GM10266 (cell line): ENCODE measurements at regions not wholly inside any gene's neighbourhood (a gene's known extent, or its start where the extent isn't known, plus 50 kb on each side); places are given as distances from the start of the nearest gene placed in this dataset.
"Not testable (repeated sequence)": the region's sequence is repeated elsewhere in the genome, so short reads cannot be mapped to it uniquely, and the experiment has no call there.

Experiments used
- DNase-seq: peaks from one replicate; pipeline ENCODE4 v3.0.0; 2012; ENCODE audit errors: extremely low spot score
- TF ChIP-seq, protein P1 (sequence below): IDR thresholded peaks from 2 replicates; pipeline ENCODE4 v1.5.1; 2012; ENCODE audit warnings: mild to moderate bottlenecking, low read depth; ENCODE audit not compliant: control insufficient read depth, insufficient read depth; ENCODE audit errors: missing control alignments

DNA sequence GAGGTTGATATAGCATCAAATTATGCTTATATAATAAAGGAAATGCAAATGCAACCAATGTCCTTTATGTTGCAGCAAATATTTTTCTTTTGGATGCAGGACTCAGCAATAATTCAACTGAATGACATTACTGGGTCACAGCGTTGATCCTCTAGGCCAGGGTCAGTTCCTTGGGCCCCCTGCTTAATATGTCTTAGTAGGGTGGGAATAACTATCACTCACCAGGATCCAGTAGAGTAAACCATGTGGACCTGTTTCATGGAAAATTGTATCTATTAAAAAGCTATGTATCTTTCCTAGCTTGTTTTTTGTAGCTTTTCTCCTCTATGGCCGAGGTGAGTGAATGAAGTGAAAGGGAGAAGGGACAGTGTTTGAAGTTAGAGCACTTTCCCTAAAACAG lies 161.5 kb upstream of the SSTR1 start:
- DNase-seq: no peak
- TF ChIP-seq, protein P1, sequence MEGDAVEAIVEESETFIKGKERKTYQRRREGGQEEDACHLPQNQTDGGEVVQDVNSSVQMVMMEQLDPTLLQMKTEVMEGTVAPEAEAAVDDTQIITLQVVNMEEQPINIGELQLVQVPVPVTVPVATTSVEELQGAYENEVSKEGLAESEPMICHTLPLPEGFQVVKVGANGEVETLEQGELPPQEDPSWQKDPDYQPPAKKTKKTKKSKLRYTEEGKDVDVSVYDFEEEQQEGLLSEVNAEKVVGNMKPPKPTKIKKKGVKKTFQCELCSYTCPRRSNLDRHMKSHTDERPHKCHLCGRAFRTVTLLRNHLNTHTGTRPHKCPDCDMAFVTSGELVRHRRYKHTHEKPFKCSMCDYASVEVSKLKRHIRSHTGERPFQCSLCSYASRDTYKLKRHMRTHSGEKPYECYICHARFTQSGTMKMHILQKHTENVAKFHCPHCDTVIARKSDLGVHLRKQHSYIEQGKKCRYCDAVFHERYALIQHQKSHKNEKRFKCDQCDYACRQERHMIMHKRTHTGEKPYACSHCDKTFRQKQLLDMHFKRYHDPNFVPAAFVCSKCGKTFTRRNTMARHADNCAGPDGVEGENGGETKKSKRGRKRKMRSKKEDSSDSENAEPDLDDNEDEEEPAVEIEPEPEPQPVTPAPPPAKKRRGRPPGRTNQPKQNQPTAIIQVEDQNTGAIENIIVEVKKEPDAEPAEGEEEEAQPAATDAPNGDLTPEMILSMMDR: no peak

DNA sequence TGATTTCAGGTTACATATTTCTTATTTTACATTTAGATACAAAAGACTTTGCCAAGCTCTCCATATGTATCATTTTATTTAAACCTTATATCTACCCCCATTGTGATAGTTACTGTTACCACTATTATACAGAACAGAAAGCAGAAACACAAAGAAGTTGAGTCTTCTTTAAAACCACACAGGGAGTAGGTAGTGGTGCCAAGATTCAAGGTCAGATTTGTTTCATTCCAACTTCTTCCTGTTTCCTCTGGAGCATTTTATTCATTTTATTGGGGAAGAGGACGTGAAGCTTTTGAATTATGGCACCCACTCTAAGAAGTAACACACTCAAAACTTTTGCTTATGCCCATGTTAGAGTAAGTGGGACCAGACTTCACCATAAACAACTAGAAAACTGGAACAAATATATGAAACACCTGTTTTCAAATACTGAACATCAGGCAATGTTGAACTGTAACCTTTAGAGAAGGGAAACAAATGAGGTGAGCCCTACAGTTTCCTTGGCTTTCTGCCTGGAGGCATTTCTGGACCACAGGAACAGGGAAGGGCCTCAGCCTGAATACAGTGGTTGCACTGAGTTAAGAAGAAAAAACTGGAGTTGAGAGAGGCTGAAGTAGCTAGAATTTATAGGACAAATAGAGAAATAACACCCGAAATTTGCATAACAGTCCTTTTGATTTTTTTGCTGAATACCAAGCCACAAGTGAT lies 160.4 kb upstream of the SSTR1 start:
- DNase-seq: no peak
- TF ChIP-seq, protein P1: no peak

DNA sequence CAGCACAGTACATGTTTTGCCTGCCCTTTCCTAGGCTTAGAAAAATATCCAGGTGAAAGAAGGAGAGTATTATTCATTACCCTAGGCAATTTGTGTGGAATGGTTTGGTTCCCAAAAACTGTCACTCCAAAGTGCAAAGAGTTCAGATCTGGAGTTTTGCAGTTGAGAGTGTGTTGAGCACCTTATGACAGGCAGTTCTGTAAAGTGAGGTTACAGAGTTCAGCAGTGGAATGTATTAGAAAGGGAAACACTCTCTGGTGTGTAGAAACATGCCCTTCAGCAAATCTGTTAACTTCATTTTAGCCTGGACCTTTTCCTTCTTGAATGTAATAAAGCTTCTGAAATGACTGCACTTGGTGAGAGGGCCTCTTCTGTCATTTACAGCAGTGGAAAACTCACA lies 154.0 kb upstream of the SSTR1 start:
- TF ChIP-seq, protein P1: no peak
- DNase-seq: no peak

DNA sequence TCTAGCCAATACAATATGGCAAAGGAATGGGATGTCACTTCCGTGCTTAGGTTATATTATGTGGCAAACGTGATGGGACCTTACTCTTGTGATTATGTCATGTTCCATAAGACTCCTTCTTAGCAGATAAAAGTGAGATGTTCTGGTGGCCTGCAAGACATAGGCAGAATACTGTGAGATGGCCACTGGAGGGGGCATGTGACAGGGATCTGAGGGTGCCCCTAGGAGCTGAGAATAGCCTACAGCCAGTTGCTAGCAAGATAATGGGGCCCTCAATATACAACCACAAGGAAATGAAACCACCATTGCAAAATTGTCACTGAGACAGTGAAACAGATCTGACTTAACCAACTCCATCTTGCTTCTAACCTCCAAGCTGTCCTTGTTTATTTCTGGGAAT lies 151.4 kb upstream of the SSTR1 start:
- TF ChIP-seq, protein P1: no peak
- DNase-seq: no peak

DNA sequence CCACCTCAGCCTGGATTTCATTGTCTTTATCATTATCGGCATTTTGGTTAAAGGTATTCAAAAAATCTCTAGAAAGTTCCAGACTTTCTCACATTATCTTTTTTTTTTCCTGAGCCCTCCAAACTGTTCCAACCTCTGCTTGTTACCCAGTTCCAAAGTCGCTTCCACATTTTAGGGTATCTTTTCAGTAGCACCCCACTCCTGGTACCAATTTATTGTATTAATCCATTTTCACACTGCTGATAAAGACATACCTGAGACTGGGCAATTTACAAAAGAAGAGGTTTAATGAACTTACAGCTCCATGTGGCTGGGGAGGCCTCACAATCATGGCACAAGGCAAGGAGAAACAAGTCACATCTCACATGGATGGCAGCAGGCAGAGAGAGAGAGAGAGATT lies 145.5 kb upstream of the SSTR1 start:
- DNase-seq: not testable (repeated sequence)

DNA sequence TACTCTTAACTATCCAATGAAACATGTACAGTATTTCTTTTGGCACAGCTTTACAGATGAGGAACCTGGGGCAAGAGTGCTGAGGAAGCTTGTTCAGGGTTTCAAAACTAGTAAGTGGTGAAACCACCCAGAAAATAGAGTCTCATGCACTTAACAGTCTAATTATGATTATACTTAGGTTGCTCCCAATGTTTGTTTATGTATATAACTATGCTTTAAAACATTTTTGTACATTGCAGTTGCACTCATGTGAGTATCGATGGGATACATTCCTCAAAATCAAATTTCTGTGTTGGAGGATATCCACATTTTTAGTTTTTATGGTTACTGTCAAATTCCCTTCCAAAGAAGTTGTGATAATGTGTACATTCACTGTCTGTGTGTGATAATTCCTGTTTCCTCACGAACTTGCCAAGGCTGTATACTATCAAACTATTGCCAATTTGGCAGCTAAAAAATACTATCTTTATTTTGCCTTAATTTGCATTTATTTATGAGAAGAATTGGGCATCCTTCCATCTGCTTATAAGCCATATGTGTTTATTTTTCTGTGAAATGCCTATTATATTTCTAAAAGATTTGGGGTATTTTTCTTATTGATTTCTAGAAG lies 143.9 kb upstream of the SSTR1 start:
- no peak for DNase-seq
- TF ChIP-seq, protein P1: no peak

DNA sequence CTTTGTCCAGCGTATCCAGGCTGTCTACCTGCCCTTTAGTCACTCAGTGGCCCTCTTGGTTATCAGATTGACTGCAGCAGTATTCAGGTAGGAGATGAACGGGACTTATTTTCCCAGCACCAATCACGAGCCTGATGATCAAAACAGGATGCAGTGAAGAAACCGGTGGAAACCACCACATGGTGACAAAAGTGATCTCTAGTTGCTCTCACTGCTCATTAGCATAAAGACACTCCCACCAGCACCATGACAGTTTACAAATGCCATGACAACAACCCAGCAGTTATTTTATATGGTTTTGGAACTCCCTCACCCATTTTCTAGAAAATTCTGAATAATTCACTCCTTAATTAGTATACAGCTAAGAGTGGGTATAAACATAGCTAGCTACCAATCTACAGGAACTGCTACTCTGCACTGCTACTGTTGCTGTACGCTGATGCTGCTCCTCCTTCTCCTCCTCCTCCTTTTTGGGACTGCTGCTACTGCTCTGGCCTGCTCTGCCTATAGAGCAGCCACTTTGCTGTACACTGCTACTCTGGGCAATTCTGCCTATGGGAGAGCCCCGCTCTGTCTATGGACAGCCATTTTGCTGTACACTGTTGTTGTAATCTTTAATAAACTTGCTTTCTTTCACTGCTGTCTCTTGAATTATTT lies 142.5 kb upstream of the SSTR1 start:
- TF ChIP-seq, protein P1: no peak
- no peak for DNase-seq
